AG04450 (cell line): ENCODE measurements at regions not wholly inside any gene's neighbourhood (a gene's known extent, or its start where the extent isn't known, plus 50 kb on each side); places are given as distances from the start of the nearest gene placed in this dataset.
"Not testable (repeated sequence)": the region's sequence is repeated elsewhere in the genome, so short reads cannot be mapped to it uniquely, and the experiment has no call there.

ENCODE experiments used
- CTCF ChIA-PET: fragments of 300-600, 350-600 bp; formaldehyde crosslinking; extraction: SDS; loops from one replicate; lab custom pipeline; 2022; ENCODE audit warnings: antibody characterized with exemption, inconsistent platforms; lab: Charles Lee
- POLR2A ChIA-PET: fragments of 350-600 bp; formaldehyde crosslinking; extraction: SDS; loops from one replicate; lab custom pipeline; 2021; ENCODE audit warnings: antibody characterized with exemption, inconsistent platforms; lab: Yijun Ruan, JAX
- DNase-seq: peaks from one replicate; pipeline ENCODE4 v3.0.0-alpha.2; 2011; ENCODE audit warnings: low read depth, low spot score
- H3K27ac ChIP-seq: one replicate; pipeline ENCODE4 v1.5.1; 2012; ENCODE audit warnings: low read depth, low read length, control low read depth
- H3K27me3 ChIP-seq: one replicate; pipeline ENCODE4 v1.6.0; 2012; ENCODE audit warnings: low read length; ENCODE audit not compliant: control insufficient read depth, insufficient read depth
- H3K4me3 ChIP-seq: 2 replicates; pipeline ENCODE4 v1.5.1; 2011; ENCODE audit warnings: mild to moderate bottlenecking, low read depth, low read length, control low read depth
- H3K9me3 ChIP-seq: 2 replicates; pipeline ENCODE4 v1.5.1; 2012; ENCODE audit warnings: low read length; ENCODE audit not compliant: control insufficient read depth, insufficient read depth
- CTCF ChIP-seq: IDR thresholded peaks from 2 replicates; pipeline ENCODE4 v1.5.1; 2011; ENCODE audit warnings: low read depth, low read length, control low read depth, inconsistent platforms

DNA sequence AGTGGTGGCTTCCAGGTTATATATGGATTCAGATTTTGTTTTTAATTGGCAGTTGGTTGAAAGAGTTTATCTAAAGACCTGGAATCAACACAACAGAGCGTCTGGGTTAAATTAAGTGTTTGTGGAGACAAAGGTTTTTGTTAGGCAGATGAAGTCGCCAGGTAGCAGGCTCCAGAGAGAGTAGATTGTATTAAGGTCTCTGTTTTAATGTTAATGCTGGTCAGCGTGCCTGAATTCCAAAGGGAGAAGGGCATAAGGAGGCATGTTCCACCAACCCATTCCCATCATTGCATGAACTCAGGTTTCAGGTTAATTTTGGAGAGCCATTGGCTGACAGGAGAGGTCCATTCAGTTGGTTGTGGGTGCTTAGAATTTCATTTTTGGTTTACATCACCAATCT is 744.1 kb upstream of the GJE1 start:
- no peak for TF ChIP-seq CTCF
- Histone ChIP-seq H3K4me3 (no peak overlapping the region), H3K27me3 (no peaks in the 10 kb centered on the region), H3K27ac (no peak overlapping the region), H3K9me3 (no peaks in the 10 kb centered on the region)
- CTCF ChIA-PET, result no interaction called here
- POLR2A ChIA-PET, result no interaction called here
- DNase-seq, result no peak

GRCh38 chr6:141370438-141370837 is 762.3 kb upstream of the GJE1 start:
- H3K9me3 ChIP-seq, result no peaks in the 10 kb centered on the region; the same call in 1 of the 2 replicates
- no peak for DNase-seq
- no peak overlapping the region for H3K4me3 ChIP-seq
- no peak overlapping the region for H3K27ac ChIP-seq
- ChIA-PET POLR2A (no interaction called here), CTCF (no interaction called here)
- no peak for TF ChIP-seq CTCF
- H3K27me3 ChIP-seq, result no peaks in the 10 kb centered on the region

GRCh38 chr6:141366796-141367195 is 765.9 kb upstream of the GJE1 start:
- H3K4me3 ChIP-seq, H3K27me3 ChIP-seq, H3K9me3 ChIP-seq, POLR2A ChIA-PET, DNase-seq, H3K27ac ChIP-seq, CTCF ChIA-PET: not testable (repeated sequence)

- Histone ChIP-seq H3K27me3 (no peaks in the 10 kb centered on the region), H3K4me3 (no peak overlapping the region), H3K9me3 (no peaks in the 10 kb centered on the region; the same call in 1 of the 2 replicates), H3K27ac (no peak overlapping the region)
- ChIA-PET POLR2A (interaction anchor here (0.6 kb wide), 1 partner anchor 240 kb away, joined by 3 read pairs; no protein-coding TSS in a partner anchor), CTCF (no interaction called here)
- TF ChIP-seq CTCF, result no peak
- no peak for DNase-seq
These were observed 768.0 kb upstream of the GJE1 start for GRCh38 chr6:141364694-141365093.

DNA sequence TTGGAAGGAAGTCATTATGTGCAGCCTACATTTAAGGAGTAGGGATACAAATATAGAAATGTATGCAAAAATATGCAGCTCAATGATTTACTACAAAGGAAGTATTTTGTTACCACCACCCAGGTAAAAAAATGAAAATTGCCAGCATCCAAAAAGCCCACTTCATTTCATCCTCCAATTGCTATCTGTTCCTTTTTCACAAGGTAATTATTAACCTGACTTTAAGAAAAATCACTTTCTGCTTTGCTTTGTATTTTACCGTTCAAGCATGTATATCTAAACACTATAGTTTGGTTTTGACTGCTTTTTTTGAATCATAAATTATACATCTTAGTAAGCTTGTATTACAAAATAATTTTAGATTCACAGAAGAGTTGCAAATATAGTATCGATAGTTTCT is 768.5 kb upstream of the GJE1 start:
- Histone ChIP-seq H3K4me3 (no peak overlapping the region), H3K27me3 (no peaks in the 10 kb centered on the region), H3K9me3 (no peaks in the 10 kb centered on the region; the same call in 1 of the 2 replicates), H3K27ac (no peak overlapping the region)
- ChIA-PET POLR2A (interaction anchor here (0.6 kb wide), 1 partner anchor 240 kb away, joined by 3 read pairs; no protein-coding TSS in a partner anchor), CTCF (no interaction called here)
- TF ChIP-seq CTCF, result no peak
- DNase-seq, result no peak

GRCh38 chr6:141361559-141361958 is 771.2 kb upstream of the GJE1 start:
- Histone ChIP-seq H3K27ac (no peak overlapping the region), H3K9me3 (no peaks in the 10 kb centered on the region), H3K27me3 (no peaks in the 10 kb centered on the region), H3K4me3 (no peak overlapping the region)
- ChIA-PET POLR2A (no interaction called here), CTCF (no interaction called here)
- TF ChIP-seq CTCF, result no peak
- DNase-seq, result no peak
